ENCODE measurements at regions not wholly inside any gene's neighbourhood (a gene's known extent, or its start where the extent isn't known, plus 50 kb on each side); places are given as distances from the start of the nearest gene placed in this dataset.

DNA sequence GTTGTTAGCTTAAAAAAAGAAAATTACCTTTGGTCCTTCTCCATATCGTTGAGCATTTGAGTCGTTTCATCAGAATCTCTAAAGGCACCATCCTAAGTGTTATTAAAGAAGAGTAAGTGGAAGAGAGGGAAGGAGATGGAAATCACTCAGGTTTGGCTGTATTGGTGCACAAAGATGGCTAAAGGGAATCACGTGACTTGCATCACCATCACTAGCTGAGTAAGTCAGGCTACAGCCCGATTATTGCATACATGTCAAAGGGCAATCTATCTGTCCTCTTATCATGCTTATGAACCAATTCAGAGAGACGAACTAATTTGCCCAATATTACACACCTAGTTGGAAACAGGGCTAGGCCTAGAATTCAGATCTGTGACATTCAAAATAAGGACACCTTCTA lies 137.6 kb downstream of the CMPK2 start:
- H3K36me3 ChIP-seq (replicated peaks; ENCODE audit: insufficient read depth, low read depth), result no peaks in the 10 kb centered on the region
- H3K27ac ChIP-seq, result no peak overlapping the region
- no peaks in the 10 kb centered on the region for H3K27me3 ChIP-seq
- no peaks in the 10 kb centered on the region for H3K79me2 ChIP-seq
- no peaks in the 10 kb centered on the region for H3K9me2 ChIP-seq (replicated peaks; ENCODE audit: insufficient read depth)
- no peak overlapping the region for H3K4me2 ChIP-seq
- TF ChIP-seq EZH2 (IDR thresholded peaks at IDR 0.05; ENCODE audit: borderline replicate concordance), result no peak
- TF ChIP-seq EZH2phosphoT487 (IDR thresholded peaks at IDR 0.05; ENCODE audit: low read depth, severe bottlenecking, unreplicated experiment), result no peak
- no peaks in the 10 kb centered on the region for H3K9me3 ChIP-seq (ENCODE audit: low read depth)
- no peaks in the 10 kb centered on the region for H3K4me1 ChIP-seq (ENCODE audit: insufficient read depth)
- 88% methylated on average over 5 of the region's 5 CpGs for WGBS (ENCODE audit: low lambda C conversion rate, missing lambda C conversion rate)
- H4K20me1 ChIP-seq (ENCODE audit: insufficient read depth, poor library complexity, severe bottlenecking), result no peaks in the 10 kb centered on the region
- H3K4me3 ChIP-seq, result no peak overlapping the region
- no peak overlapping the region for H2AFZ ChIP-seq
- no peak for DNase-seq (ENCODE audit: low spot score)

DNA sequence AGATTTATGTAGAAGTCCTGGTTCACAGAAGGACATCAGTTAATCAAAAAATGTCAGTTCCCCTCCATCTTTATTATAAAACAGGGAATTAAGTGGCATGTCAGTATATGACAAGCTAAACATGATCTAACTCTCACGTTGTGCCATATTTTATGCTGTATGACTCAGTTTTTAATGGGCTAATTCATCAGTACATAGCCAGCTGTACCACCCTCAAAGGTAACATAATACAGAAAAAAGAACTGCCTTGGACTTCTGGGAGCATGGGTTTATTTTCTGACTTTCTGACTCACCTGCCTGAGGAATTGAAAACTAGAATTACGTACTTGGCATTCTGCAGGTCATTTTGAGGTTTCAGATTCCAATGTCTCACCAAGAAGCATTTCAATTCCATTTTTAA lies 135.7 kb downstream of the CMPK2 start:
- WGBS (ENCODE audit: low lambda C conversion rate, missing lambda C conversion rate), result 85% methylated on average over 2 of the region's 2 CpGs
- no peaks in the 10 kb centered on the region for H3K36me3 ChIP-seq (replicated peaks; ENCODE audit: insufficient read depth, low read depth)

DNA sequence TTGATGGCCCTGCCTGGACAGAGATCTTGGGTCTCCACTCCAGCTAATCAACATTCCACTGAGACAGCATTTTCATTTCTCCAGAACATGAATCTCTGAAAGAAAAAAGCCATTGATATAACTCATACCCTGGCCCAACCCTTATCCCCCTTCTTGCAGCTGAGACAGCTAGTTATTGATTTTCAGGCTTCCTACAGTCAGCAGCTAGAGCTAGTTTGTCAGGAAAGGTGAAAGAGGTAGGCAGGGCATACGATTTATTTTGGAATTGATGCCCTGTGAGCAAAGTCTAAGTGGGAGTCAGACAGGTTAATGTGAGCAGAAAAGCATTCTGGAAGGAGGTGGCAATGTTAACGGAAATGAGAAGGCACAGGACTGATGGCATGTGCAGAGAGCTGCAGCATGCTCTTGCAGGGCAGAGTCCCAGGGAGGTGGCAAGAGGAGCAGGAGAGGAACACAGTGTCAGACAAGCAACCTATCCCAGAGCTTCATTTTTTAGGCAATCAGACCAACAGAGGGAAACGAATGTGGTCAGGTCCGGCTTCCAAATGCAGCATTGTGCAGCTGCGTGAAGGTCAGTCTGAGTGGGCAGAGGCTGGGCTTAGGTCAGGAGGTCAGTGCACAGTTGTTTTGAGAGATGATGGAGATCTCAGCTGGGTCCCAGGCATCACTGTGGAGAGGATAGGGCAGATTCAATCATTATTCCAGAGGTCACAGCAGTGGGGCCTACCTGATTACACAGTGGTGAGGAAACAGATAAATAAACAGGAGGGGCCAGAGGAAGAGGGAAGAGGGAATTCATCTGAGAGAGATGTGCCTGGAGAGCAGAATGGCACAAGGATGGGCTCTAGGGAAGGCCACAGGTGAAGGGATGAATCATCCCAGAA lies 134.8 kb downstream of the CMPK2 start:
- no peaks in the 10 kb centered on the region for H3K79me2 ChIP-seq
- no peaks in the 10 kb centered on the region for H4K20me1 ChIP-seq (ENCODE audit: insufficient read depth, poor library complexity, severe bottlenecking)
- TF ChIP-seq, protein P1, sequence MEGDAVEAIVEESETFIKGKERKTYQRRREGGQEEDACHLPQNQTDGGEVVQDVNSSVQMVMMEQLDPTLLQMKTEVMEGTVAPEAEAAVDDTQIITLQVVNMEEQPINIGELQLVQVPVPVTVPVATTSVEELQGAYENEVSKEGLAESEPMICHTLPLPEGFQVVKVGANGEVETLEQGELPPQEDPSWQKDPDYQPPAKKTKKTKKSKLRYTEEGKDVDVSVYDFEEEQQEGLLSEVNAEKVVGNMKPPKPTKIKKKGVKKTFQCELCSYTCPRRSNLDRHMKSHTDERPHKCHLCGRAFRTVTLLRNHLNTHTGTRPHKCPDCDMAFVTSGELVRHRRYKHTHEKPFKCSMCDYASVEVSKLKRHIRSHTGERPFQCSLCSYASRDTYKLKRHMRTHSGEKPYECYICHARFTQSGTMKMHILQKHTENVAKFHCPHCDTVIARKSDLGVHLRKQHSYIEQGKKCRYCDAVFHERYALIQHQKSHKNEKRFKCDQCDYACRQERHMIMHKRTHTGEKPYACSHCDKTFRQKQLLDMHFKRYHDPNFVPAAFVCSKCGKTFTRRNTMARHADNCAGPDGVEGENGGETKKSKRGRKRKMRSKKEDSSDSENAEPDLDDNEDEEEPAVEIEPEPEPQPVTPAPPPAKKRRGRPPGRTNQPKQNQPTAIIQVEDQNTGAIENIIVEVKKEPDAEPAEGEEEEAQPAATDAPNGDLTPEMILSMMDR (IDR thresholded peaks at IDR 0.05; ENCODE audit: poor library complexity), result no peak
- TF ChIP-seq EZH2 (IDR thresholded peaks at IDR 0.05; ENCODE audit: borderline replicate concordance), result no peak
- TF ChIP-seq EZH2phosphoT487 (IDR thresholded peaks at IDR 0.05; ENCODE audit: low read depth, severe bottlenecking, unreplicated experiment), result no peak
- no peak overlapping the region for H3K27ac ChIP-seq
- H3K36me3 ChIP-seq (replicated peaks; ENCODE audit: insufficient read depth, low read depth), result no peaks in the 10 kb centered on the region
- no peaks in the 10 kb centered on the region for H3K9me3 ChIP-seq (ENCODE audit: low read depth)
- DNase-seq (ENCODE audit: low spot score), result no peak
- H3K27me3 ChIP-seq, result no peaks in the 10 kb centered on the region
- 75% methylated on average over 5 of the region's 5 CpGs for WGBS (ENCODE audit: low lambda C conversion rate, missing lambda C conversion rate)
- H3K9me2 ChIP-seq (replicated peaks; ENCODE audit: insufficient read depth), result no peaks in the 10 kb centered on the region
- no peak overlapping the region for H3K4me3 ChIP-seq
- no peak overlapping the region for H2AFZ ChIP-seq
- no peak overlapping the region for H3K4me2 ChIP-seq
- no peaks in the 10 kb centered on the region for H3K4me1 ChIP-seq (ENCODE audit: insufficient read depth)

More for the DNA sequence above, 135.7 kb downstream of the CMPK2 start:
- no peaks in the 10 kb centered on the region for H3K9me3 ChIP-seq (ENCODE audit: low read depth)
- no peaks in the 10 kb centered on the region for H3K4me1 ChIP-seq (ENCODE audit: insufficient read depth)
- no peak overlapping the region for H3K4me3 ChIP-seq
- H3K27me3 ChIP-seq, result no peaks in the 10 kb centered on the region
- H3K79me2 ChIP-seq, result no peaks in the 10 kb centered on the region
- TF ChIP-seq EZH2 (IDR thresholded peaks at IDR 0.05; ENCODE audit: borderline replicate concordance), result no peak
- TF ChIP-seq EZH2phosphoT487 (IDR thresholded peaks at IDR 0.05; ENCODE audit: low read depth, severe bottlenecking, unreplicated experiment), result no peak
- TF ChIP-seq, protein P1 (IDR thresholded peaks at IDR 0.05; ENCODE audit: poor library complexity), result no peak
- H3K27ac ChIP-seq, result no peak overlapping the region
- no peaks in the 10 kb centered on the region for H4K20me1 ChIP-seq (ENCODE audit: insufficient read depth, poor library complexity, severe bottlenecking)
- no peak overlapping the region for H2AFZ ChIP-seq
- no peaks in the 10 kb centered on the region for H3K9me2 ChIP-seq (replicated peaks; ENCODE audit: insufficient read depth)
- H3K4me2 ChIP-seq, result no peak overlapping the region
- no peak for DNase-seq (ENCODE audit: low spot score)

DNA sequence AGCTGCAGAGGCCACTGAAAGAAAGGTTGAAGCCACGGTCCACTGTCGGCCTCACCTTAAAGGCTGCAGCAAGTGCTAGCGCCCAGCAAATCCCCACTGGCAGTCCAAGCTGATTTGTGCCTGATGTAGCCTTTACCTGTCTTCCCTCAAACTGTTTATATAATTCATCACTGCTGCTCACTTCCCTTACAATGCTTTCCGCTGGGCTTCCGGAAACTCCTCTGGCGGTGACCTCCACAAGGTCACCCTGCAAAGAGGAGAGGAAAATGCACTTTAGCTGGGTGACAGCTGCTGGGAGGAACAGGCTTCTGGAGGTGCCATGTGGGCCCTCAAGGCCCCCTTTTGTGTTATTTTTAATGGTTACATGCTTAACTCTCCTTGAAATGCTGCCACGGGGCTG lies 126.2 kb downstream of the CMPK2 start:
- Histone ChIP-seq H3K4me2 (no peak overlapping the region), H3K4me1 (ENCODE audit: insufficient read depth) (no peaks in the 10 kb centered on the region), H2AFZ (no peak overlapping the region), H3K36me3 (replicated peaks; ENCODE audit: insufficient read depth, low read depth) (no peaks in the 10 kb centered on the region), H3K27ac (no peak overlapping the region), H3K4me3 (no peak overlapping the region), H3K79me2 (no peaks in the 10 kb centered on the region), H3K9me2 (replicated peaks; ENCODE audit: insufficient read depth) (no peaks in the 10 kb centered on the region), H4K20me1 (ENCODE audit: insufficient read depth, poor library complexity, severe bottlenecking) (no peaks in the 10 kb centered on the region), H3K27me3 (no peaks in the 10 kb centered on the region), H3K9me3 (ENCODE audit: low read depth) (no peaks in the 10 kb centered on the region)
- TF ChIP-seq EZH2 (IDR thresholded peaks at IDR 0.05; ENCODE audit: borderline replicate concordance) (no peak), EZH2phosphoT487 (IDR thresholded peaks at IDR 0.05; ENCODE audit: low read depth, severe bottlenecking, unreplicated experiment) (no peak)
- TF ChIP-seq, protein P1 (IDR thresholded peaks at IDR 0.05; ENCODE audit: poor library complexity), result no peak
- DNase-seq (ENCODE audit: low spot score), result no peak
- WGBS (ENCODE audit: low lambda C conversion rate, missing lambda C conversion rate), result 92% methylated on average over 7 of the region's 7 CpGs

Measured in hepatocyte (in vitro differentiated cells).